ENCODE measurements at regions not wholly inside any gene's neighbourhood (a gene's known extent, or its start where the extent isn't known, plus 50 kb on each side); places are given as distances from the start of the nearest gene placed in this dataset.

- TF ChIP-seq ZBTB25 (CRISPR knock-in tag; IDR thresholded peaks at IDR 0.05): peak; percentile 86
- no peak for TF ChIP-seq NCOA5 (CRISPR knock-in tag; IDR thresholded peaks at IDR 0.05)
- no peak for TF ChIP-seq SATB2 (CRISPR knock-in tag; IDR thresholded peaks at IDR 0.05)
- peak; percentile 73; the same call in 1 of the 2 replicates for TF ChIP-seq ZNF724P (CRISPR knock-in tag; IDR thresholded peaks at IDR 0.05; ENCODE audit: borderline replicate concordance)
- no peak for TF ChIP-seq ZNF382 (CRISPR knock-in tag; IDR thresholded peaks at IDR 0.05; ENCODE audit: borderline replicate concordance)
- no peak for TF ChIP-seq DDIT3 (CRISPR knock-in tag; IDR thresholded peaks at IDR 0.05)
- 0 out of 2 replicates have a peak, but pooled peaks have one; percentile 71 for TF ChIP-seq GATAD1 (CRISPR knock-in tag; IDR thresholded peaks at IDR 0.05)
- TF ChIP-seq FUBP1 (CRISPR knock-in tag; IDR thresholded peaks at IDR 0.05; ENCODE audit: borderline replicate concordance): no peak
- no peak for TF ChIP-seq ZSCAN30 (CRISPR knock-in tag; IDR thresholded peaks at IDR 0.05)
- TF ChIP-seq THYN1 (CRISPR knock-in tag; IDR thresholded peaks at IDR 0.05; ENCODE audit: borderline replicate concordance, low read depth): no peak
- no peak for TF ChIP-seq SNRNP70 (IDR thresholded peaks at IDR 0.05; ENCODE audit: low read depth, low read length)
- TF ChIP-seq GMEB1 (CRISPR knock-in tag; IDR thresholded peaks at IDR 0.05; ENCODE audit: borderline replicate concordance): no peak; the same call in 1 of the 2 replicates
- TF ChIP-seq YEATS4 (CRISPR knock-in tag; IDR thresholded peaks at IDR 0.05; ENCODE audit: borderline replicate concordance): peak; percentile 68
- TF ChIP-seq ZNF7 (CRISPR knock-in tag; IDR thresholded peaks at IDR 0.05): no peak
- no peak for TF ChIP-seq ZNF570 (CRISPR knock-in tag; IDR thresholded peaks at IDR 0.05; ENCODE audit: borderline replicate concordance)
- TF ChIP-seq ZNF552 (CRISPR knock-in tag; IDR thresholded peaks at IDR 0.05; ENCODE audit: borderline replicate concordance): no peak
- TF ChIP-seq SYNCRIP (IDR thresholded peaks at IDR 0.05; ENCODE audit: insufficient read depth, low read depth, low read length): no peak
- TF ChIP-seq ZNF496 (CRISPR knock-in tag; IDR thresholded peaks at IDR 0.05; ENCODE audit: insufficient replicate concordance): no peak
- TF ChIP-seq AHDC1 (CRISPR knock-in tag; IDR thresholded peaks at IDR 0.05; ENCODE audit: borderline replicate concordance): peak; percentile 99
- TF ChIP-seq ZNF180 (CRISPR knock-in tag; IDR thresholded peaks at IDR 0.05; ENCODE audit: borderline replicate concordance, low read depth): no peak
Observed at GRCh38 chr1:56414728-56415224, 164.6 kb downstream of the PLPP3 start (continued).
